HK-2 (cell line): ENCODE measurements at regions not wholly inside any gene's neighbourhood (a gene's known extent, or its start where the extent isn't known, plus 50 kb on each side); places are given as distances from the start of the nearest gene placed in this dataset.
"Not testable (repeated sequence)": the region's sequence is repeated elsewhere in the genome, so short reads cannot be mapped to it uniquely, and the experiment has no call there.

ENCODE experiments used
- DNase-seq: peaks from one replicate; pipeline ENCODE4 v3.0.0-alpha.2; 2018; ENCODE audit not compliant: unreplicated experiment

- no peak for DNase-seq
These were observed 101.2 kb upstream of the WDR11 start for GRCh38 chr10:120749856-120750566.

GRCh38 chr10:120755771-120756170 lies 95.4 kb upstream of the WDR11 start:
- no peak for DNase-seq

GRCh38 chr10:120760253-120760652 lies 90.9 kb upstream of the WDR11 start:
- no peak for DNase-seq

GRCh38 chr10:120761951-120762350 lies 89.2 kb upstream of the WDR11 start:
- DNase-seq, result no peak

GRCh38 chr10:120765226-120765803 lies 85.8 kb upstream of the WDR11 start:
- DNase-seq, result no peak

GRCh38 chr10:120768227-120768626 lies 82.9 kb upstream of the WDR11 start:
- no peak for DNase-seq

GRCh38 chr10:120770496-120770895 lies 80.7 kb upstream of the WDR11 start:
- DNase-seq, result no peak

GRCh38 chr10:120776442-120776841 lies 74.7 kb upstream of the WDR11 start:
- DNase-seq, result no peak

GRCh38 chr10:120782336-120782735 lies 68.8 kb upstream of the WDR11 start:
- peak; percentile 1 for DNase-seq

- no peak for DNase-seq
These were observed 68.1 kb upstream of the WDR11 start for GRCh38 chr10:120783098-120783497.

GRCh38 chr10:120783867-120784266 lies 67.3 kb upstream of the WDR11 start:
- DNase-seq, result no peak

- no peak for DNase-seq
These were observed 62.4 kb upstream of the WDR11 start for GRCh38 chr10:120788771-120789170.

- no peak for DNase-seq
These were observed 61.6 kb upstream of the WDR11 start for GRCh38 chr10:120789303-120790203.

- DNase-seq, result no peak
These were observed 59.8 kb upstream of the WDR11 start for GRCh38 chr10:120791316-120791715.

GRCh38 chr10:120793088-120793487 lies 58.1 kb upstream of the WDR11 start:
- DNase-seq, result no peak

GRCh38 chr10:120794390-120794789 lies 56.8 kb upstream of the WDR11 start:
- DNase-seq, result no peak

GRCh38 chr10:120798276-120798675 lies 52.9 kb upstream of the WDR11 start:
- DNase-seq, result not testable (repeated sequence)

- DNase-seq, result no peak
These were observed 51.3 kb upstream of the WDR11 start for GRCh38 chr10:120799849-120800248.

GRCh38 chr10:120800528-120801323 lies 50.4 kb upstream of the WDR11 start:
- DNase-seq, result no peak
